Stimulated activated CD8-positive, alpha-beta memory T cell treated with anti-CD3 and anti-CD28 coated beads, Interleukin-4, amount 100 ng/mL, for 1 hour (primary cell): ENCODE measurements at regions not wholly inside any gene's neighbourhood (a gene's known extent, or its start where the extent isn't known, plus 50 kb on each side); places are given as distances from the start of the nearest gene placed in this dataset.

Experiments used
- DNase-seq, 2 donors: peaks; one replicate each; pipeline ENCODE4 v3.0.0-alpha.2; 2020; ENCODE audit warnings: low read depth in 2 of 2, low spot score in 1 of 2

DNA sequence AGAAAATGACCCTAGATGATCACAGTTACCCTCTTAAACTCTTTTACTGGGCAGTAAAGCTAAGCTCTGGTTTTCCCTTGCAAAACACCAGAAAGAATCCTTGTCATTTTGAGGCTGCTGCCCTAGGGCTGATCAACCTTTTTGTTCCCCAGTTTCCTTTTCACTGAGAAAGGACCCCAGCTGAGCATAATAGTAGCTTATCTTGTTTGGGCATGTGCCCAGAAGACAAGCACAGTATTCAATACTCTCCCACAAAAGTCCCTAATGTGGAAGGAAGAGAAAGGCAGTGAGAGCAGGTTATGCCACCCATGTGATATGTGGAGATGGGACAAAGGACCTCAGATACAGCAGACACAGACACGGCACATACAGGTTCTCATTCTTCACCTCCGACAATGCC is 332.6 kb upstream of the TMPO start:
- DNase-seq, result no peak

DNA sequence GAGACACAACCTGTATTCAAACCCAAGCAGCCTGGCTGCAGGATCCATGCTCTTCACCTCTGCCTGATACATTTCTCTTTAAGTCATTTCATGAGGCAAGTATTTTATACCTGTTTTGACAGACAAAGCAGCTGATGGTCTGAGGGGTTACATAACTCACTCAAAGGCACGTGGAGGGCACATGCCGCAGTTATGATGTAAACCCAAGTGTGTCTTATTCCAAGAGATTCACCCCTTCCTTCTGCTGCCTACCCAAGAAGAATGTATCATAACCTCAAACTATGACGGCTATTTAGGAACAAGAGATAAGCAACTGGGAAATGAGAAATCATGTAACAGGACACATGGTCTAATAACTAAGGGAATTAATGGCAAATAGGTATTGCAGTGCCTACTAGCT is 329.8 kb upstream of the TMPO start:
- no peak for DNase-seq

DNA sequence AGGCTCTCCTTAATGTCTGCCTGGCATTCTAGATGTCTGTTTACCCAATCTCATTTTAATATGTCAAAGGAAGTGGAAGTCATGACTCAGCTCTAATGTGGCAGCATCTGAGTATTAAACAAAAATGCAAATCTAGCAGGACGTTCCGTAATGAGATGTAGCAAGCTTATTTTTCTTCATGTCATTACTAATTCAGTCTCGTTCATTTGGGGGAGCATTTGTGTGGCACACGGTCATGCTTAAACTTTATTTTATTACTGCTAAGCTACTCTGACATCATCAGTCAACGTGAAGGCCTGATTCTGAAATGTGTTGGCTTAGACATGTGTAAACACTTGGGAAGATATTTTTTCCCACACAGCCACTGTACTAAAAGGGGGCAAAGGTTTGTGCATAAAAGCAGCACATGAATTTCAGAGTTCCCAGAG is 326.7 kb upstream of the TMPO start:
- no peak for DNase-seq

DNA sequence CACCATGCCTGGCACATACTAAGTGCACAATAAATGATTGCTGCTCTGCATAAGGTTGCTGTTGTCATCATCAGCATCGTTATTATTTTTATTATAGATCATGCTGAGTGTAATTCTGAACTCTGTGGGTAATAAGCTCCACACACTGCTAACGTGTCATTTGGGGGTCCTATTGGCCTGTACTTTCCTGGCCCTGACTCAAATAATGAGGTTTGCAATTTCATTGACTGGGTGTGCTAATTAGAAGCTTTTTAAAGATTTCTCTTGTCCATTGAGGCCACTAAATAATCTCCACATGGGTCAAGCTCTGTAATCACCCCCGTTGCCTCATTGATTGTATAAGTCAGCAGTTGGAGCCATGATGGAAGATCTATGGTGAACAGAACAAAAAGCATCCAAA is 320.8 kb upstream of the TMPO start:
- DNase-seq, result no peak

DNA sequence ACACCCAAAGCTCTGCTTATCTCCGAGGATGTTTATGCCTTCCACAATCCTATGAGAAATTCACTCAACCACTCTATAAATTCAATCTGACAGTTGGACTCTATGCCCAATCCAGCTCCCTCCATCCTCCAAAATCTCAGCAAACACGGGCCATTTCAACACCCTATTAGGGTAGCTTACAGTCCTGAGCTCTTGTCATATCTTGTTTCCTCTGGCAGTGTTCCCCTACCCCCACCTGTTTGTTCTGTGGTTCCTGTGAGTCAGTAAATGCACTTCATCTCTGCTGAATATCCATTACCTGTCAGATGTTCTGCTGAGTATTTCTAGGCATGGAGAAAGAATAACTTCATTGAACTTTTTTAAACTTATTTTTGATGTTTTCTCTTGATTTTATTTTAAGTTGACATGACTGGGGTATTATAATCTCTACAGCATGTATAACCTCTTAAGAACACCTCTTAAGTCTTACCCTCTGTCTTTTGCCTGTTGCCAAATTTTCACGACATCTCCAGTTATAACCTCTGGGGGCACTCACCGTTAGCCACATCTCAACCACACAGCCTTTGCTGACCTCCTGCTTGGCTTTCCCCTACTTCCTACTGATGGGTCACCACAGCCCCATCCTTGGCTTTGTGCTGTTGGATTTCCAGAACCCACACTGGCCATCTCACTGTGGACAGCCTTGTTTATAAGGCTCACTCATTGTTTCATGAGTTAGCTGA is 317.0 kb upstream of the TMPO start:
- no peak for DNase-seq

DNA sequence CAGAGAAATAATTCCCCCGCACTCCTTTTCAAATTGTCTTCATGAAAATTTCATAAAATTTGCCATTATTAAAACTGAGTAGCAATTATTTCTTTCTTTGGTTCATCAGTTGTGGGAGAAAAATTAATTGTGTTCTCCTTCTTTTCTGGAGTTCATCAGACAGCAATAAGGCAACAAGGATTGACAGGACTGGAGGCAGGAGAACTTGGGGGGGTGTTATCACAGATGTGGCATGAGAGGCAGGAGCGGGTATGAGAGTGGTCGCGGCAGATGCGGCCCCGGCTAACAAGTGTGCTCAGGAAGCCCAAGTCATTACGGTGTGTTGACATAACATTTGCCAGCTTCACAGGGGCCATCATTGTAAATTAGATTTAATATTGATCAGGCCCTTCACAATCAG is 306.6 kb upstream of the TMPO start:
- DNase-seq, result no peak

DNA sequence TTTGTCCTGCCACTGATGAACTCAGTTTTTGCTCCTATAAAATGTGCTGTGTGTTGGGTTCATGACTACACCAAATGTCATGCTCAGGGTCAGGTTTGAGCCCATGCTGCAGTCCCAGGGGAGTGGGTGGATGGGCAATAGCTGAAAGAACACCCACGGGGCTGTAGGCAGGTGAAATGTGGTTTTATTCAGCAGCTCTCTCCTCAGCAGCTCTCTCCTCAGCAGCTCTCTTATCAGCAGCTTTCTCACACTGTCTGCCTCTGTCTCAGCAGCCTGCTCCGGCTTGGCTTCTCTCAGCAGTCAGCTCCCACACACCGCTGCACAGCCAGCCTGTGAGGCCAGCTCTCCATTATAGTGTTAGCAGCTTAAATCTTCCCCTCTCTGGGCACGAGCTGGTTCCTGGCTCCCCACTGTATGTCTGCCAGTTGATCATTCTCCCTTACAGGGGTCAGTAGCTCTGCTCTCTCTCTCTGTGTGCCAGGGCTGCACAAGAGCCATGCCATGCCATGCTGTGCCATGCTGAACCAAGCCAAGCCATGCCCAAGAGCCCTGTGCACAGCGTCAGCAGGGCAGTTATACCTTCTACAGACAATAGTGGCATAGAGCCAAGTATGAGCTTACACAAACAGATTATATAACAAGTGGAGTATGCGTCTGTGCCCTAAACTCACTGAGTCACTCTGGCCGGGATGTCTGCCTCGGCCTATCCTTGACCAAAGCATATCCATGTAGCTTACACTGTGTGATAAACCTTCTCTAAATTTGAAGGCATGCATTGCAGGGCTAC is 303.3 kb upstream of the TMPO start:
- no peak for DNase-seq

DNA sequence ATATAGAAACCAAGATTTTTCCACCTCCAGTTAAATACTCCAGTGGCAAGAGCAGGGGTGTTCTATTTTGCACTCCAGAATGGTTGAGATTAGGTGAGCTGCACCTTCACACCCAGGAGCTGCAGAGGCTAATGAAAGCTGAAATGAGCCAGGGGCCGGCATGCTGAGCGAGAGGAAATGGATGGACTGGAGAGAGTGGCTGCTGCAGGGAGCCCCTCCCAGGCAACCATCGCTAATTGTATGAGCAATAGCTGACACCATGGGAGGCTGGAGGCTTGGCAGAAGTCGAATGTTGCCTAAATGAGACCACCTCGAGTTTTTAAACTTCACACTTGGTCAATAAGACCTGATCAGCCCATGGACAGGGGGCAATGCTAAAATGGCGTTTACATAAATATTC is 301.8 kb upstream of the TMPO start:
- no peak for DNase-seq

DNA sequence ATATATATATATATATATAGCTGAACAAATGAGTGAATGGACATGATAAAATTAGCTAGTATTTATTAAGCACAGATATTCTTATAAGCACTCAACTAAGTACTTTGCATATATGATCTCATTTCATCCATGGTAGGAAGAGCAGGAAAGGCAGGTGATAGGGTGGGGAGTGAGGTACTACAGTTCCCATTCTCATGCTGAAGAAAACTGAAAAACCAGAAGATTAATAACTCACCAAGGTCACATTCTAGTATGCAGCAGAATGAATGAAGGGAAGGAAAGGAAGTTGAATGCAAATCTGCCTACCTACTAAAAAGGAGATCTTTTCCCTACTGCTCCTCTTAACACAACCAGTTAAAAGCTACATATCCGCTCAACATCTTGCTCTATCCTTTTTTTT is 298.1 kb upstream of the TMPO start:
- no peak for DNase-seq

DNA sequence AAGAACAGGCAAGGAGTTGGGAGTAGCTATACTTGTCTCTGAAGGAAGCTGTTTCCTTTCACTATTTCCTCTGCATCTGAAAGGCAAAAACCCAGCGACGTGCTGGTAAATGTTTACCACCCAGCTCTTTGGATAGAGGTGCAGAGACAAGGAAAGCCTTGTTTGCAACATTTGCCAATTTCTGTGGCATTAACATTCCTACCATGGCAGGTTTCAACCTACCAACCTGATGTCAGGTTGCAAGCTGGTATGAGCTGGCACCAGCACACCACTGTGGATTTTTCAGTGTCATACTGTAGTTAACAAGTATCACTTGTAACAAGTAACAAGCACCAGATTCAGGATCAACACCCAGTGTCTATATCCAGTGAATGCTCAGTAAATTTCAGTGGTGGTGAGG is 294.8 kb upstream of the TMPO start:
- DNase-seq, result no peak

DNA sequence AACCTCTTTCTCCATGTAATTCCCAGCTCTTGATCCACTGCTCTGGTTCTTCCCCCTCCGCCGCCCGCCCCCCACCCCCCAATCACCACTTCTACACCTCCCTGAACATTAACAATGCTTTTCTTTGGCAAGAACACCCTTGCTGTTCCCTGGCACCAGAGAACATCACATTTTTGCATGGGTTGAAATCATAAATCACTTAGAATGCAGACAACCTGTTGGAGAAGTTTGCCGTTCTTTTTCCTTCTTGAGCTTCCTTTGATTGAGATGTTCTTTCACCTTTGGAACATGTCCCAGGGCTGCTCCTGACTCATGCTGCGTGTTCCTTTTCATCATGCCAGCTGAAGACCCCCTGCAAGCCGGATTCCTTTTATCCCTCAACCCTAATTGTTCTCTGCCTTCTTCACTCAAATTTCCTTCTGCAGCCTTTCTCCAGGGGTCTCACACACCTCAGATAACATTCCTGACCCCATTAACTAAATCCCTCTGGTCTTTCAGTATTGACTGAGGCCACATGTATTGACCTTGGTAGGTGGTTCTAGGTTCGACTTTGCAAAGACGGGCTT is 294.1 kb upstream of the TMPO start:
- DNase-seq, result no peak

DNA sequence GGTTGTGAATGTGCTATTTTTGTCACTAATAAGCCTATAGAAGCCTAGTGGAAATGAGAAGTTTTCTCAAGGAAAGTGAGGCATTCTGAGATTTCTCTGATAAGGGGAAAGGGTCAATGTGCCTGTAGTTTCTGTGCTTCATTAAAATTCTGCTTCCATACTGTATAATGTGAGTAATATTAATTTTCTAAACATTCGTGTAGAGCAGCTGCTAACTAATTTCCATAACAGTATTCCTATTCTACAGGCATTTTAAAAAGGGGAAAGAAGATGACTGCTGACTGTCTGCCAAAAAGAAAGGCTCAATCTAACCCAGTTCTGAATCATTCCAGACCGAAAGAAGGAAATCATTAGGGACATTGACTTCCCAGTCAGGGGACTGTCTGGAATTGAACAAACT is 293.3 kb upstream of the TMPO start:
- no peak for DNase-seq

DNA sequence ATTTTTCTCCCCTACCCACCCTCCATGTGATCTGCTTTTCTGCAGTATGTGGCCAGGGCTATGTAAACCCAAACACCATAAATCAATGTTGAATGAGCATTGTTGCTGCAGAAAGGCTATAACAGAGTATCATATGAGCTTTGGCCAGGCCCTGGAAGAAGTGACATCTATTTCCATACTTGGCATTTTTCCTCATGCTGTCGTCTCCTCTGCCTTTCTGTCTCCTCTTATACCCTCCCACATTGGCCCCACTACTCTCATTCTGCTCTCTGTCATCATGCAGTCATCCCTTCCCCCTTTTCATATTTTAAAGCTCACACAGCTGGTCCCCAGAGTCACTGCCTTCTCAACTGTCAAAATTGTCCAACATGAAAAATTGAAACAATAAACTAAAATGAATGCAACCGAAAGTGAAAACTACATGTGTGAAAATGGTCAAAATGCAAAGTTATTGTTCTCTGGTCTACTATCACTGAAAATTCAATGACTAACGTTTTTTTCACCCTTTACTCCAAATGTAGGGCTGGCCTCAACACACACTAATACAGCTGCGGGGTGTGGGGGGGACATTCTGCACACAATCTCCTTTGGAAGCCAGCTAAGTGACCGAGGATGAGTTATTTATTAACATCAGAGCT is 290.7 kb upstream of the TMPO start:
- DNase-seq, result no peak

DNA sequence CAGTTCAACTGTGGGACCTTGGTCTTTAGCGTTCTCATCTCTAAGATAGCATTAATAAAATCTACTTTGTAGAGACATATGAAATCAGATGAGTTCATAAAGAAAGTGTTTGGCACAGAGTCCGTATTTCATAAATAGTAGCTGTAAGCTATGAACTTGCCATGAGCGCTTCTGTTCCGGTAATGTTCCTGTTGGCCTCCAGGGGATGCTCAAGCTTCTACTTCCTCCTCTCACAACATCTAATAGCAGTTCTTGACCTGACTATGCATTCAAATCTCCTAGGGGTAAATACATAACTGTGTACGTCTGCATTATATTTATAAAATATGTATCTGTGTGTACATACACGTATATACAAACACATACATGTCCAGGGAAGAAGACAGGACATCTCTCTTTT is 288.2 kb upstream of the TMPO start:
- no peak for DNase-seq

DNA sequence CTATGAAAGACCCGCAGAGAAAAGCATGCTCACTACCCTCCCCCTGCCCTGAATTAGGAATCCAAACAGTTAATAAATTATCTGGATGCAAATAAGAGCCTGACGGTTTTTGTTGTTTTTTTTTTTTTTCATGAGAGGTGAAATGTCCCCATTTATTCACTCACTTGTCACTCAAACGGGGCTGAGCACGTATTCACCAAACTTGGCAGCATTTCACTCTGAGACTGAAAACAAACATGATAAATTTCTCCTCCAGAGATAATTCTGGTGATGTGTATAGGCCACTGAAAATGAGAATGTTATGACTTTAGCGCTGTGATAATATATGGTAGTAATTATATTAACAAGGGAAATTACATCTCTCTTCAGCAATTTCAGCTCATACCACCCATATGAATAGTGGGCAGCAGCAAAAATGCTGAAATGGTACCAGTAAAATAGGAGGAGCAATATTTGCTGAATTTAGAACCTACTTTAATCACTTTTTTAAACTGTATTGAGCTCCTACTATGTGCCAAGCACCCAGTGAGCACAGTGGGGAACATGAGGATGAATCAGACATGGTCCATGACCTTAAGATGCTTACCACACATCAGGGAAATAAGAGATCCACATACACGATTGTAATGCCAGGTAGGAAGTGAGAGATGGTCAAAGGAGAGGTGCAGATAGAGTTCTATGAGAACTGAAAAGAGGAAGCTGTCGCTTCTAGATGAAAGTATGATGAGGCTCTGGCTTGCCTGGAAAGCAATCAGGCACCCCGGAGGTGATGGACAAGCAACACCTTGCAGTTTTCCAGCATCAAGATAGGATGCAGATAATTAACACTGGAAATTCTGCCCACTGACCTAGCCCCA is 286.5 kb upstream of the TMPO start:
- no peak for DNase-seq

DNA sequence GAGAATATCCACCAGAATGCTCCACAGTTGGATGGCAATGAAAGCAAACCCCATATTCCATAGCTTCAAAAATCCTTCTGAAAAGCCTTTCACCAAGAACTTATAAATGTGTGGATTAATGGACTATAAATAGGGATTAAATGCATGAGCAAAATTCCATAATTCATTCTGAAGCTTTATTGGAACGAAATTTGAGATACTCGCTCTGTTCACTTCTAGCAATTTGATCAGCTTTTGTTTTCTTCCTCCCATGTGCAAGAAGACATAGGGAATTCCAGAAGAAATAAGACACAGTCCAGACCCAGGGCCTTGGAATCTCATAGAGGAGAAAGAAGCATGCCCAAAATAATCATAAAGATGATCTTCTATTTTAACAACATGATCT is 285.9 kb upstream of the TMPO start:
- DNase-seq, result no peak

DNA sequence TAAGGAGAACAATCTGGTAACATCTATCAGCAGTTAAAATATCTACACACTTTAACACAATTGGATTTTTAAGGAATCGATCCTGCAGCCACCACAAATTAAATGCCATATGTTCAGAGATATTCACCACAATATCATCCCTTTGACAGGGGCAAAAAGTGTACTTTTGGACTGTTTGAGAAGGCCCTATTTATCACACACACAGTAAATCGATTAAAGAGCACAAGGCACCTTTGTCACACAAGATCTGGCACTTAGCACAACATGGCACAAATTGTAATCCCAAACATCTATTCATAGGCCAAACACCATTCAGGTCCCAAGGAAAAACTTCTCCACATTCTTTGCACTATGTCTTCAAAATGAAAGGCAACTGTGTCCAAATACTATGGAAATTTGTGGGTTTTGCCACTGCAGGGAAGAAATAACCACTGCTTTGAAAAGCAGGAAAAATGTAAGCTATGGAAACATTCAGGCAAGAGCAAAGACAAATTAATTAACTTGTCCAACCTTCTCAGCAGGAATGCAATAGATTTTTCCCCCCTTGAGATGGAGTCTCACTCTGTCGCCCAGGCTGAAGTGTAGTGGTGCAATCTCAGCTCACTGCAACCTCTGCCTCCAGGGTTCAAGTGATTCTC is 282.5 kb upstream of the TMPO start:
- no peak for DNase-seq

DNA sequence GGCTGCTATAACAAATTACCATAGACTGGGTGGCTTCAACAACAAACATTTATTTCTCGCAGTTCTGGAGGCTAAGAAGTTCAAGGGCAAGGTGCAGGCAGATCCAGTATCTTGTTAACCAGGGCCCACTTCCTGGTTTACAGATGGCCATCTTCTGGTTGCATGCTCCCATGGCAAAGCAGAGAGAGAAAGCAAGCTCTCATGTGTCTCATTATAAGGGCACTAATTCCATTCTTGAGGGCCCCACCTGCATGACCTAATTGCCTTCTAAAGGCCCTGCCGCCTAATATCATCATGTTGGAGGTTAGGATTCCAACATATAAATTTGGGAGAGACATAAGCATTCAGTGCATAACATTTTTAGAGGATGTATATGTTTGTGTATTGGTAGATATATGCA is 280.1 kb upstream of the TMPO start:
- no peak for DNase-seq

DNA sequence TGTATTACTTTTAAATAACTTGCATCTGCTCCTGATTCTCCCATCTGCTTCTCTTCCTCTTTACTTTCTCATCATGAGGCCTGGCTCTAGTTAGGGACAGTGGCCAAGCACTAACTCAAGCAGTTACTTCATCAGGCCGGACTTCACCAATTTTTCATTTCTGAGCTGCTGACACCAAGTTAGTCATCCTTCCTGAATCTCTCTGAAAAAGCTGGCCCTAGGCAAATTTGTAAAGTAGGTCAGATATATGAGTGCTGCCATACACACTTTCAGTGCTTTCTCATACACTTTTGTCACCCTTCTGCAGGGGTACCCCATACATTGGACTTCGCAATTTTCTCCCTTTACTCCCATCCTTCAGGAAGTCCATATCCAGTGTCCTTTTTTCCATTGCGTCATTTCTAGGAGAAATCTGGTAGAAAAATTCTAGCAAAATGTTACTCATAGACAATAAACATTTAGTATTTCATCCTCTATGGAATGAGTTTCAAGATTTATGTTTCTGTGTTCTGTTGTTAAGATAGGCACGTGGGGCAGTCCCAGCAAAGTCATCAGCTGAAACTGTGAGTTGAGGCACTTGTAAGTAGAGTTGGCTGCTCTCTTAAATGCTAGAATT is 276.8 kb upstream of the TMPO start:
- DNase-seq, result no peak

DNA sequence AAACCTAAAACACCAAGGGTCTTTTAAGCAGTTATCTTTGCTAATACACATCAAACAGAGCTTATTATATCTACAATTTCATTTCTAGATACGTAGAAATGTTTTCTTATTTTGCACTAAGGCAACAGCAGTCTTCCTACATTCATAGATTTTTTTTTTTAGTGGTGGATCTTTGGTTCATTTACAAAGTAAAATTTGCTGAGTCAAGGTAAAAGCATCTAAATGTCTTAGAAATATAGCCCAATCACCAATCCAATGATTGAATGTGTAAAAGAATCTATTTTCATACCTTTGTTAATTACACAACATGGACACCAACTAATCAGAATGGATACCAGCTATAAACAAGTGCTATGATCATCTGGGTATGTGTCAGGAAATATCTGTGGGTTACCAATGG is 272.2 kb upstream of the TMPO start:
- no peak for DNase-seq
